B cell (primary cell): ENCODE measurements at regions not wholly inside any gene's neighbourhood (a gene's known extent, or its start where the extent isn't known, plus 50 kb on each side); places are given as distances from the start of the nearest gene placed in this dataset.

ENCODE experiments used
- ATAC-seq: fragments of 200-7000 bp; cut with Tn5 transposase; one replicate; pipeline ENCODE4 v1.10.0; 2021; ENCODE audit warnings: low read depth, mild to moderate bottlenecking, moderate number of reproducible peaks, moderate library complexity
- CTCF ChIA-PET: fragments of 350-600 bp; sonication (Branson Sonifier 250); formaldehyde crosslinking; loops from one replicate; lab custom pipeline; 2021; ENCODE audit warnings: antibody characterized with exemption, inconsistent platforms; lab: Charles Lee
- POLR2A ChIA-PET: fragments of 350-600 bp; sonication (Branson Sonifier 250); formaldehyde crosslinking; loops from one replicate; lab custom pipeline; 2021; ENCODE audit warnings: antibody characterized with exemption; lab: Charles Lee
- DNase-seq: peaks from one replicate; pipeline ENCODE4 v3.0.0; 2013
- H2AFZ ChIP-seq: 2 replicates; pipeline ENCODE4 v1.6.1; 2012; ENCODE audit warnings: mild to moderate bottlenecking, low read depth, low read length; ENCODE audit not compliant: insufficient read depth, poor library complexity, severe bottlenecking
- H3K27ac ChIP-seq, 2 donors: 1 replicate in 1 of 2; 2 replicates in 1 of 2; pipeline ENCODE4 v1.5.1; 2012 to 2013; ENCODE audit warnings: low read length in 2 of 2, mild to moderate bottlenecking in 2 of 2, moderate library complexity in 1 of 2
- H3K27me3 ChIP-seq, 4 experiments: fragments of 200-600 bp in 1 of 4; sonication (generic) in 1 of 4; replicated peaks in 1 of 4; 1 replicate in 2 of 4; 2 replicates in 2 of 4; pipeline versions ENCODE4 v1.6.1 to v1.7.0; 2013 to 2016; ENCODE audit warnings: low read length in 3 of 4, mild to moderate bottlenecking in 2 of 4, mixed read lengths in 1 of 4, moderate library complexity in 1 of 4; ENCODE audit not compliant: insufficient read depth in 4 of 4, control insufficient read depth in 3 of 4; ENCODE audit errors: control extremely low read depth in 1 of 4
- H3K36me3 ChIP-seq, 2 experiments: replicated peaks in 1 of 2; 1 replicate in 1 of 2; 2 replicates in 1 of 2; pipeline versions ENCODE4 v1.6.1 to v1.7.1; 2013; ENCODE audit warnings: low read length in 1 of 2; ENCODE audit not compliant: insufficient read depth in 2 of 2, control insufficient read depth in 1 of 2; ENCODE audit errors: control extremely low read depth in 1 of 2, extremely low read depth in 1 of 2
- H3K4me1 ChIP-seq, 2 donors: fragments of 200-600 bp in 1 of 2; sonication (generic) in 1 of 2; 1 replicate in 1 of 2; 2 replicates in 1 of 2; pipeline versions ENCODE4 v1.5.1 to v1.6.1; 2013 to 2017; ENCODE audit warnings: low read length in 2 of 2; ENCODE audit not compliant: control insufficient read depth in 2 of 2, insufficient read depth in 2 of 2
- H3K4me2 ChIP-seq: replicated peaks from 2 replicates; pipeline ENCODE3; 2012; ENCODE audit warnings: mild to moderate bottlenecking, low read depth, low read length; ENCODE audit not compliant: poor library complexity, severe bottlenecking
- H3K4me3 ChIP-seq, 5 experiments: fragments of 200-600 bp in 1 of 5; sonication (generic) in 1 of 5; 1 replicate in 3 of 5; 2 replicates in 2 of 5; pipeline versions ENCODE4 v1.5.1 to v1.7.0; 2011 to 2016; ENCODE audit warnings: low read length in 4 of 5, mild to moderate bottlenecking in 4 of 5, low read depth in 2 of 5, control low read depth in 1 of 5, moderate library complexity in 1 of 5; ENCODE audit not compliant: insufficient read depth in 1 of 5; ENCODE audit errors: control extremely low read depth in 1 of 5, extremely low read depth in 1 of 5
- H3K79me2 ChIP-seq: fragments of 200-600 bp; sonication (generic); one replicate; pipeline ENCODE4 v1.6.0; 2016; ENCODE audit warnings: low read length; ENCODE audit not compliant: control insufficient read depth, insufficient read depth
- H3K9ac ChIP-seq: fragments of 200-600 bp; sonication (generic); 2 replicates; pipeline ENCODE4 v1.6.1; 2017; ENCODE audit warnings: mild to moderate bottlenecking, low read length, moderate library complexity
- H3K9me3 ChIP-seq, 3 donors: one replicate each; pipeline versions ENCODE4 v1.6.1 to v1.7.1; 2013; ENCODE audit warnings: low read length in 2 of 3; ENCODE audit not compliant: control insufficient read depth in 2 of 3, insufficient read depth in 1 of 3; ENCODE audit errors: control extremely low read depth in 1 of 3
- H4K20me1 ChIP-seq: 2 replicates; pipeline ENCODE4 v1.6.0; 2012; ENCODE audit warnings: mild to moderate bottlenecking, low read length; ENCODE audit not compliant: insufficient read depth, control insufficient read depth, poor library complexity, severe bottlenecking
- H3K27ac Mint-ChIP-seq: one replicate; pipeline ENCODE4 v1.8.0; 2021; ENCODE audit warnings: mixed read lengths
- H3K27me3 Mint-ChIP-seq: one replicate; pipeline ENCODE4 v1.8.0; 2021; ENCODE audit warnings: mixed read lengths
- H3K4me1 Mint-ChIP-seq: one replicate; pipeline ENCODE4 v1.8.0; 2021; ENCODE audit warnings: mixed read lengths
- H3K4me3 Mint-ChIP-seq: one replicate; pipeline ENCODE4 v1.8.0; 2021; ENCODE audit warnings: mixed read lengths
- H3K9me3 Mint-ChIP-seq: one replicate; pipeline ENCODE4 v1.8.0; 2022; ENCODE audit warnings: mixed read lengths; ENCODE audit not compliant: insufficient read depth
- EZH2 ChIP-seq: IDR thresholded peaks from 2 replicates; pipeline ENCODE4 v1.6.1; 2012; ENCODE audit warnings: borderline replicate concordance, low read depth, mild to moderate bottlenecking, moderate library complexity, low read length; ENCODE audit not compliant: insufficient read depth, poor library complexity, severe bottlenecking
- WGBS: methylation state at CpG from one replicate; pipeline ENCODE4 v1.1.5; 2013; ENCODE audit warnings: missing lambda C conversion rate; ENCODE audit not compliant: insufficient coverage; 5-methylcytosine and 5-hydroxymethylcytosine counted together
- intact Hi-C: fragments of 100-400 bp; cut with micrococcal nuclease; formaldehyde crosslinking; loops from one replicate; pipeline ENCODE4 v1.10.0; 2022
- TF ChIP-seq, protein P1 (sequence below): fragments of 200-600 bp; IDR thresholded peaks from one replicate; pipeline ENCODE4 v1.8.0; 2022; ENCODE audit warnings: antibody characterized with exemption, mild to moderate bottlenecking

GRCh38 chr5:123279136-123279535 lies 144.1 kb downstream of the CEP120 start:
- Histone ChIP-seq H3K9me3 (no peaks in the 10 kb centered on the region), H3K27ac (no peak overlapping the region), H4K20me1 (no peaks in the 10 kb centered on the region), H3K9ac (no peak overlapping the region), H2AFZ (no peak overlapping the region), H3K36me3 (no peaks in the 10 kb centered on the region), H3K4me3 (no peak overlapping the region), H3K4me1 (no peaks in the 10 kb centered on the region), H3K4me2 (no peak overlapping the region), H3K27me3 (peaks cover 0 to 6% (median 0%) of the 10 kb centered on the region in 4 experiments), H3K79me2 (no peaks in the 10 kb centered on the region)
- Mint-ChIP-seq H3K4me3 (no peak overlapping the region), H3K27ac (no peak overlapping the region), H3K27me3 (peaks cover 3% of the 10 kb centered on the region), H3K4me1 (no peaks in the 10 kb centered on the region), H3K9me3 (no peaks in the 10 kb centered on the region)
- CTCF ChIA-PET, result no interaction called here
- intact Hi-C loops, result no loop called here
- POLR2A ChIA-PET, result no interaction called here
- ATAC-seq, result no peak
- TF ChIP-seq, protein P1, sequence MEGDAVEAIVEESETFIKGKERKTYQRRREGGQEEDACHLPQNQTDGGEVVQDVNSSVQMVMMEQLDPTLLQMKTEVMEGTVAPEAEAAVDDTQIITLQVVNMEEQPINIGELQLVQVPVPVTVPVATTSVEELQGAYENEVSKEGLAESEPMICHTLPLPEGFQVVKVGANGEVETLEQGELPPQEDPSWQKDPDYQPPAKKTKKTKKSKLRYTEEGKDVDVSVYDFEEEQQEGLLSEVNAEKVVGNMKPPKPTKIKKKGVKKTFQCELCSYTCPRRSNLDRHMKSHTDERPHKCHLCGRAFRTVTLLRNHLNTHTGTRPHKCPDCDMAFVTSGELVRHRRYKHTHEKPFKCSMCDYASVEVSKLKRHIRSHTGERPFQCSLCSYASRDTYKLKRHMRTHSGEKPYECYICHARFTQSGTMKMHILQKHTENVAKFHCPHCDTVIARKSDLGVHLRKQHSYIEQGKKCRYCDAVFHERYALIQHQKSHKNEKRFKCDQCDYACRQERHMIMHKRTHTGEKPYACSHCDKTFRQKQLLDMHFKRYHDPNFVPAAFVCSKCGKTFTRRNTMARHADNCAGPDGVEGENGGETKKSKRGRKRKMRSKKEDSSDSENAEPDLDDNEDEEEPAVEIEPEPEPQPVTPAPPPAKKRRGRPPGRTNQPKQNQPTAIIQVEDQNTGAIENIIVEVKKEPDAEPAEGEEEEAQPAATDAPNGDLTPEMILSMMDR, result no peak
- no peak for TF ChIP-seq EZH2
- DNase-seq, result no peak
- WGBS, result 77% methylated on average over 2 of the region's 3 CpGs

- TF ChIP-seq EZH2, result no peak
- TF ChIP-seq, protein P1, result no peak
- POLR2A ChIA-PET, result no interaction called here
Measured at GRCh38 chr5:123278284-123278683, 144.9 kb downstream of the CEP120 start.

More at GRCh38 chr5:123278284-123278683, 144.9 kb downstream of the CEP120 start:
- H3K27ac ChIP-seq, result no peak overlapping the region
- no peak overlapping the region for H2AFZ ChIP-seq
- no peaks in the 10 kb centered on the region for H3K27me3 Mint-ChIP-seq
- no peak overlapping the region for H3K27ac Mint-ChIP-seq
- intact Hi-C loops, result no loop called here
- H3K4me2 ChIP-seq, result no peak overlapping the region
- no peak for DNase-seq
- H3K4me1 ChIP-seq, result no peaks in the 10 kb centered on the region
- 85% methylated on average over 4 of the region's 5 CpGs for WGBS
- H3K27me3 ChIP-seq, result no peaks in the 10 kb centered on the region
- H4K20me1 ChIP-seq, result no peaks in the 10 kb centered on the region
- H3K9me3 ChIP-seq, result no peaks in the 10 kb centered on the region
- CTCF ChIA-PET, result no interaction called here
- no peaks in the 10 kb centered on the region for H3K9me3 Mint-ChIP-seq
- no peak overlapping the region for H3K9ac ChIP-seq
- no peak overlapping the region for H3K4me3 ChIP-seq
- no peak overlapping the region for H3K4me3 Mint-ChIP-seq
- H3K79me2 ChIP-seq, result no peaks in the 10 kb centered on the region
- H3K36me3 ChIP-seq, result no peaks in the 10 kb centered on the region
- no peaks in the 10 kb centered on the region for H3K4me1 Mint-ChIP-seq
- no peak for ATAC-seq
